Transverse colon (tissue), 4 donors: ENCODE measurements at regions not wholly inside any gene's neighbourhood (a gene's known extent, or its start where the extent isn't known, plus 50 kb on each side); places are given as distances from the start of the nearest gene placed in this dataset.

Experiments
- CTCF ChIP-seq, 5 experiments: fragments of 200-600 bp in 3 of 5; fragments of 450-650 bp in 2 of 5; sonication (generic) in 3 of 5; IDR thresholded peaks; 1 replicate in 2 of 5; 2 replicates in 3 of 5; pipeline ENCODE4 v1.5.1; 2016 to 2017; ENCODE audit warnings: antibody characterized with exemption in 5 of 5, inconsistent platforms in 3 of 5, mild to moderate bottlenecking in 2 of 5, moderate library complexity in 1 of 5
- EP300 ChIP-seq: sonication (generic); formaldehyde crosslinking; IDR thresholded peaks from one replicate; pipeline ENCODE4 v1.6.1; 2017; ENCODE audit warnings: antibody characterized with exemption, low read depth
- POLR2A ChIP-seq: fragments of 450-650 bp; IDR thresholded peaks from one replicate; pipeline ENCODE4 v1.6.1; 2016; ENCODE audit warnings: antibody characterized with exemption, mild to moderate bottlenecking, moderate library complexity
- POLR2AphosphoS5 ChIP-seq, 3 donors: sonication (generic); formaldehyde crosslinking; IDR thresholded peaks; one replicate each; pipeline ENCODE4 v1.6.1; 2016; ENCODE audit warnings: antibody characterized with exemption in 3 of 3

DNA sequence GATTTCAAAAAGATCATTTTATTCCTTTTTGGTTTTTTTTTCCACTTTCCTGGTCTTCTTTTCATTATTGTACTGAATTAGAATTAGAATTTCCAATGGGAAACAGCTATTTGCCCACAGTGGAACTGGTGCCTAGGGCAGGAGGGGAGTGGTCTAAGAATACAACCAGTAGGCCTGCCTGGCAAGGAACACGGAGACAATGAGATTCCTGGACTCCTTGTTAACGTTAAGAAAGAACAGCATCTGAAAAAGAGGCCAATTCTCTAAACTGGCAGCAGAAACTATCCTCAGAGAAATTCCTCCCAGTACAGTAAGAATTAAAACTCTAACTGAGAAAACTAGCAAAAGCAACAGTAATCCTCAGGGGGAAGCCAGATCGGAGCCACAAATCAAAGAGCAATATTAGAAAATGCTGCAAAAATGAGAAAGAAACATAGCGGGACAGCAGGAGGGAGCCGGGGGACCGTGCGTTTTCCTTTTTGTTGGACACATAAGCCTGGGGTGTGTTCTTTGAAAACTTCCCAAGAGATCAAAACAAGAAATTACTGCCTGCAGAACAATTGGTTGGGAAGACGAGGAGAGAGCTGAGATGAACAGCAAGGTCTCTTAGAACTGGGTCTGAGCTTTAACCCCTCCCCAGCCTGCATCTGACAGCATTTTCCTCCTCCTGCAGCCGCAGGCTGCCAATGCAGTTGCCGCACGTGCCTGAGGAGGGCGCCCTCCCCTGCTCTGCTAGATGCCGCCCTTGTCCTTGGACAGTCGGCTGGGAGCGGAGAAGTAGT is 776.0 kb downstream of the TSN start:
- TF ChIP-seq CTCF (IDR thresholded peaks at IDR 0.05): no peak
- TF ChIP-seq POLR2A: no peak
- no peak for TF ChIP-seq POLR2AphosphoS5 (IDR thresholded peaks at IDR 0.05)
- no peak for TF ChIP-seq EP300
